C4-2B (cell line): ENCODE measurements at regions not wholly inside any gene's neighbourhood (a gene's known extent, or its start where the extent isn't known, plus 50 kb on each side); places are given as distances from the start of the nearest gene placed in this dataset.
"Not testable (repeated sequence)": the region's sequence is repeated elsewhere in the genome, so short reads cannot be mapped to it uniquely, and the experiment has no call there.

ENCODE experiments used
- H3K27ac ChIP-seq: fragments of 450-650 bp; 2 replicates; pipeline ENCODE4 v1.5.1; 2017
- CTCF ChIP-seq: fragments of 450-650 bp; conservative IDR thresholded peaks from 2 replicates; pipeline ENCODE4 v1.5.1; 2017; ENCODE audit warnings: mild to moderate bottlenecking
- ZFX ChIP-seq: fragments of 450-650 bp; IDR thresholded peaks from 2 replicates; pipeline ENCODE4 v1.6.1; 2017

GRCh38 chr20:26006164-26006563 lies 309.5 kb upstream of the ZNF337 start:
- H3K27ac ChIP-seq = not testable (repeated sequence)

GRCh38 chr20:26003959-26004358 lies 307.3 kb upstream of the ZNF337 start:
- H3K27ac ChIP-seq = not testable (repeated sequence)

GRCh38 chr20:25997367-25998038 lies 300.9 kb upstream of the ZNF337 start:
- H3K27ac ChIP-seq = not testable (repeated sequence)

- no peak overlapping the region for H3K27ac ChIP-seq
- TF ChIP-seq CTCF (no peak), ZFX (no peak)
Measured at GRCh38 chr20:25992146-25992545, 295.5 kb upstream of the ZNF337 start.

- TF ChIP-seq ZFX (no peak), CTCF (no peak)
- H3K27ac ChIP-seq = no peak overlapping the region
Measured at GRCh38 chr20:25991756-25992130, 295.1 kb upstream of the ZNF337 start.

- TF ChIP-seq ZFX = no peak
- no peak for TF ChIP-seq CTCF
- no peak overlapping the region for H3K27ac ChIP-seq
Measured at GRCh38 chr20:25991051-25991755, 294.6 kb upstream of the ZNF337 start.

GRCh38 chr20:25989686-25990085 lies 293.0 kb upstream of the ZNF337 start:
- H3K27ac ChIP-seq = not testable (repeated sequence)

- no peak for TF ChIP-seq ZFX
- TF ChIP-seq CTCF = no peak
- H3K27ac ChIP-seq = no peak overlapping the region
Measured at GRCh38 chr20:25989196-25989595, 292.5 kb upstream of the ZNF337 start.

GRCh38 chr20:25987928-25988560 lies 291.4 kb upstream of the ZNF337 start:
- not testable (repeated sequence) for H3K27ac ChIP-seq

GRCh38 chr20:25987073-25987927 lies 290.6 kb upstream of the ZNF337 start:
- TF ChIP-seq CTCF (no peak), ZFX (no peak)
- no peak overlapping the region for H3K27ac ChIP-seq
